Lung microvascular endothelial cell (primary cell): ENCODE measurements at regions not wholly inside any gene's neighbourhood (a gene's known extent, or its start where the extent isn't known, plus 50 kb on each side); places are given as distances from the start of the nearest gene placed in this dataset.
A peak's percentile ranks its signal among the peaks of the same experiment; 100 is the strongest.

ENCODE experiments used
- DNase-seq, 2 donors: peaks; one replicate each; pipeline versions ENCODE4 v3.0.0 to v3.0.0-alpha.2; 2010; ENCODE audit warnings: low read depth in 2 of 2

GRCh38 chr1:172979828-172980227, 70.9 kb downstream of the TNFSF18 start:
- DNase-seq = no peak

DNA sequence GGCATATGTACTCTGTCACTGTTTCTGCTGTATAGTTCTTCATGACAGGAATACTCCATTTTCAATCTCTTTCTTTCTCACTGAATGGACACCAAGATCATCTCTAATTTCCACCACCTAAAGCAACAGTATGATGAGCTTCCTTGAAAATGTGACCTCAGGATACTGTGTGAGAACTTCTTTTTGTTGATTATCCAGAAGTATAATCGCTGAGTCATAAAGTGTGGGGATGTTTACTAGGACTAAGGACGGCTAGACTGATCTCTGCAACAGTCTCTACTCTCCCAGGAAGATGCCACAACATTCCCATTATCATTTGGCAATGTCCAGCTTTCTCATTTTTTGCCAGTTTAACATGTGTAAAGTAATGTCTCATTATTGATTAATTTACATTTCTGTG, 70.3 kb downstream of the TNFSF18 start:
- DNase-seq = peak in 1 of 2 donors; percentile 89

GRCh38 chr1:172980971-172981370, 69.8 kb downstream of the TNFSF18 start:
- DNase-seq = no peak
